ENCODE measurements at regions not wholly inside any gene's neighbourhood (a gene's known extent, or its start where the extent isn't known, plus 50 kb on each side); places are given as distances from the start of the nearest gene placed in this dataset.

GRCh38 chr12:126139355-126139754 lies 1074.1 kb downstream of the AACS start:
- no peak for DNase-seq

GRCh38 chr12:126144603-126145002 lies 1079.4 kb downstream of the AACS start:
- no peak for DNase-seq

DNA sequence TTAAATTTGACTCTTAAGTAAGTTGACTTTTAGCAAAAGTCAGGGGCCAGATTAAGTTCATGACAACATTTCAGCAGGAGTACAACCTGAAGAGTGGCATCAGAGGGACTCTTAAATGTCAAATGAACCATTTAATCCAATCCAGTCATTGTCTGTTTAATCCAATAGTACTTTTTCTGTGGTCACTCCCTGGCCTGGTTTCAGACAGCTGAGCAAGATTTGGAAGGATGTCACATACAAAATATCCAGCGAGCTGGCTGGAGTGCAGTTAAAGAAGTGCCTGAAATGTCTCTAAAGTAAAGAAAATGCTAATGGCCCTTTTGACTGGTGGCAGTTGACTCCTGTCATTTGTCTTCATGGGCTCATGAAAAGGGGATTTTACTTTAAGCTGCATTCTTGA lies 1082.1 kb downstream of the AACS start:
- DNase-seq, result no peak

- DNase-seq, result no peak
Observed at GRCh38 chr12:126156806-126157574, 1091.8 kb downstream of the AACS start.

DNA sequence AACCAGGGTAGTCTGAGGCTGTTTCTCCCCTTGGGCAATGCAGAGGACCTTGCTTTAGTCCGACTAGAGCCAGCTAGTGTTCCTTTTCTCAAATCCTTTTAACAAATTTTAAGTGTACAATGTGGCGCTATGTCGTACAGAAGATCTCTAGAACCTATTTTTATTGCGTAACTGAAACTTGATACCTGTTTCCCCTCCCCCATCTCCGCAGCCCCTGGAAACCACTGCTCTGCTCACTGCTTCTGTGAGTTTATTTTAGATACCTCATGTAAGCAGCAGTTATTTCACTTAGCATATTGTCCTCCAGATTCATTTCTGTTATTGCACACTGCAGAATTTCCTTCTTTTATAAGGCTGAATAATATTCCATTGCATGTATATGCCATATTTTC lies 1092.3 kb downstream of the AACS start:
- no peak for DNase-seq

GRCh38 chr12:126159139-126159538 lies 1093.9 kb downstream of the AACS start:
- no peak for DNase-seq

- no peak for DNase-seq
Observed at GRCh38 chr12:126160912-126161311, 1095.7 kb downstream of the AACS start.

DNA sequence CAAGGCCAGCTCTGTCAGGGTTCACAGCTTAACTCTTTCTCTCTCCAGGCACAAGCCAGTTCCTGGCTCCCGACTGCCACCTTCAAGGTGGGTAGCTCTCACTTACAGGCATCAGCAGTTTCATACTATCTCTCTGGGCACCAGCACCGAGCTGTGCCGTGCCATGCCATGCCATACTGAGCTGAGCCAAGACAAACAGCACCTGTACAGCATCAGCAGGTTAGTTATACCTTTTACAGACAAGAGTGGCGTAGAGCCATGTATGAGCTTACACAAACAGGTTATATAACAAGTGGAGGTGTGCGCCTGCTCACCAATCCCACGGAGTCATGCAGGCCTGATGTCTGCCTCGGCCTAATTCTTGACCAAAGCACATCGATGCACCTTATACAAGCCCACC lies 1098.7 kb downstream of the AACS start:
- no peak for DNase-seq

DNA sequence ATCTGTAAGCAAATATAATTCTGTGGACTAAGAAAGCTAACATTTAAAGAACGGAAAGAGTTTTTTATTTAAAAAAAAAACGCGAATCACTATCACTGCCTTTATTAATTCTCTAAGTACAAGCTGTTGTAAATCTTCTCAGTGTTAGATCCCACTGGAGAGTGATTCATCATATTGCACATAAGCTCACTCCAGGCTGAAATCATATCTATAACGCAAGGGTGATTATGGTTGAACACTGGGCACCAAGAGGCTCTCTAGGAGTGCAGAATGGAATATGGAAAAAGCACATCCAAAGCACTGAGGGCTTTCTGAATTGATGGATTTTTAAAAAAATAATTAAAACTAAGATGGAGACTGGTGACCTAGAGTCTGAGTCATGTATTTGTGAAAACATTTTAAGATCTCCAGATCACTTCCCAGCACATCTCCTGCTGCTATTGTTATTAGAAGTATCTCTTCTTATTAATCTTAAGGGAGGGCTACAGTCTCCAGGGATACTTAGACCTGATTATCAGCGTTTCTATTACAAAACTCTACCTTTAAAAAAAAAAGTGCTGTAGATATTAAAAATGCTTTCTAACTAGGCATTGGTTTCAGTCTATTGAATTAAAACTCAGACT lies 1106.8 kb downstream of the AACS start:
- no peak for DNase-seq

- no peak for DNase-seq
Observed at GRCh38 chr12:126182619-126183236, 1117.5 kb downstream of the AACS start.

DNA sequence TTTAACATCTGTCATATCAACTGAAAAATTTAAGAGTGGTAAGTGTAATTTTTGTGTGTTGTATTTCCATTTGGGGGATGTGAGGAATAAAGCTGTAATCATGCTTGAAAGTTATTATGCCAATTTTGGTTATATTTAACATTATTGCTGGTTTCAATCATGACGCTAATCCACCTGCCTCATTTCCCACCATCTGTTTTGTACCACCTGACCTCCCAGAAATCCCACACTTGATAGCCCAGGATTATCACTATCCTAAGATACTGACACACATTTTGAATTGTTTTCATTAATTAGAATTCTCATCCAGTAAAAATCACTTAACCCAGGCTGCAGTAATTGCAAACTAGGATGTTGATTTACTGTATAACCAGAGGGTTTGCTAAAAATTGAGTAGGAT lies 1119.8 kb downstream of the AACS start:
- no peak for DNase-seq

DNA sequence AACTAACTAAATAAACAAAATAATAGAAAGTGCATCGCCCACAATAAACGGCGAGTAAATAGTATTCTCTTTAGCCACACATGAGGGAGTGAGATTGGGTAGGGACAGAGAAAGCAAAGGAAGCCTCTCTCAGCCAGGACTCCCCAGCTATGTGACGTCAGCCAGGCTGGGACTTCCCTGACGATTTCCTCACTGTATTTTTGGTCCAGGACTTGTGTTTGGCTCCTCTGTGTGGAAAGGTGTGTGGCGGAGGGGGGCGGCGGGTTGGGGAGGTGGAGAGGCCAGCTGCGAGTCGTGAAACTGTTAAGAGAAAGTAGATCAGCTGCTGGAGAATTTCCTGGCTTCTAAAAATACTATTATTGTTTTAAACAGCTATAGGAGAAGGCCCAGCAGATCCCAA lies 1124.6 kb downstream of the AACS start:
- no peak for DNase-seq

- DNase-seq, result no peak
Observed at GRCh38 chr12:126191031-126191891, 1126.0 kb downstream of the AACS start.

DNA sequence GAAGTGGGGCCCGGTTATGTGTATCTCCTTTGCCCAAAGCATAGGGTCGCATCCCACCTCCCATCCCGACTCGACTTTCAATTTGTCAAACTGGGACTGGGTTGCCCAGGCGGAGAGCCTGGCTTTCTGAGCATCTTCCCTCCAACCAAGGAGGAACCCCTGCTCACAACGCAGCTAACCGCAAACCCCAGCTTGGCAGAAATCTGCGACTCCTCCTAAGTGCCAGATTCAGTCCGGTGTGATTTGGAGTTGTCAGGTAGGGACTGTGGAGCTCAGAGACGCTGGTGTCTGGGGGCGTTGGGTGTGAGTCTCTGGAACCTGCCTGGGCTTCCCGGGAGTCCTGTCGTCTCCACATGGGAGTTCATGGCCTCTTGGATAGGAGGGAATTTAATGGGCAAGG lies 1126.7 kb downstream of the AACS start:
- DNase-seq, result no peak

- no peak for DNase-seq
Observed at GRCh38 chr12:126193190-126193589, 1128.0 kb downstream of the AACS start.

DNA sequence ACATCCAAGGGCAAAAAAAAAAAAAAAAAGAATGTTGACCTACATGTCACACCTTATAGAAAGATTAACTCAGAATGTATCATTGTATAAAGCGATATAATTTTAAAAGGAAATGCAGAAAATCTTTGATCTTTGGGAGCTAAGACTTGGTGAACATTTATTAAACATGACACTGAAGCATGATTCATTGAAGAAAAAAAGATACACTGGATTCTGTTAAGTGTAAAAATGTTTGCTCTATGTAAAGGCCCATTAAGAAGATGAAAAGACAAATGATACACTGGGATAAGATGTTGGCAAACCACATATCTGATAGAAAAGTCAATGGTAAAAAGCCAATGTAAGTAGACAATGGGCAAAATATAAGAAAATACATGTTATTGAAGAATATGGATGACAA lies 1131.0 kb downstream of the AACS start:
- DNase-seq, result no peak

DNA sequence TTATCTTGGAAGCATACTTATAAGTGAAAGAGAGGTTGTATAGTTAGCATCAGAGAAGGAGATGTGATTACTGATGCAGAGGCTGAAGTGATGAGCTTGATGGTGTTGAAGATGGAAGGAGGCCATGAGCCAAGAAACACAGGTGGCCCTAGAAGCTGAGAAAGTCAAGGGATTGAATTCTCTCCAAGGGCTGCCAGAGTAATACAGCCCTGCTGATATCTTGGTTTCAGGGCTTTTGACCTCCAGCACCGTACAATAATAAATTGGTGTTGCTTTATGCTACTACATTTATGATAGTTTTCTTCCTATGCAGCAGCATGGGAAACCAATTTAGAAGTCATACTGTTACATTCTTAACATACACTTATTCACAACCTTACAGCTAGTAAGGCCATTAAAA lies 1133.3 kb downstream of the AACS start:
- DNase-seq, result no peak

GRCh38 chr12:126198966-126199692 lies 1133.9 kb downstream of the AACS start:
- no peak for DNase-seq

DNA sequence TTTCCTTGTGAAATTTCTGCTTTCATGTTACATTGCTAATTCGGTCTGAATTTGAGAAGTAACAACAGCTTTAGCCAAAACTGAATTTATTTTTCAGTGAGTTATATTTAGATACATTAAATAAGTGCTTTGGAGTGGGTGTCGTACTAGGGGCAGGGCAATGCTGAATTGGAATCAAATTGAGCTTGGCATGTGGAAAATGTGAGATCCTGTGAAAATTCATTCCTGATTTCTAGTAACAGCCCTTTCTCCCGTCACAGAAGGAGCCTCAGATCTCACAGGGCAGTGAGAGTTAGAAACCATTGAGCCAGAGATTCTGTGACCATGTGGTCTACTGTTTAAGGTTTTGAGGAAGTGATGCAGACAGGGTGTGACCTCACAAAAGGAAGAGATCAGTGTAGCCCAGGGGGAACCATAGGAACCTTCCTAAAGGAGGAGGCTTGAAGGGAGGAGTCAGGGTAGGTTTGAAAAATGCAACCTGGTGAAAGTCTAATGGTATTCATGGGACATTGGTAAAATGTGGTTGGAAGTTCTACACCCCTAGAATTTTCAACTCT lies 1136.8 kb downstream of the AACS start:
- no peak for DNase-seq

GRCh38 chr12:126204326-126204725 lies 1139.1 kb downstream of the AACS start:
- no peak for DNase-seq

- DNase-seq, result no peak
Observed at GRCh38 chr12:126210026-126210425, 1144.8 kb downstream of the AACS start.

DNA sequence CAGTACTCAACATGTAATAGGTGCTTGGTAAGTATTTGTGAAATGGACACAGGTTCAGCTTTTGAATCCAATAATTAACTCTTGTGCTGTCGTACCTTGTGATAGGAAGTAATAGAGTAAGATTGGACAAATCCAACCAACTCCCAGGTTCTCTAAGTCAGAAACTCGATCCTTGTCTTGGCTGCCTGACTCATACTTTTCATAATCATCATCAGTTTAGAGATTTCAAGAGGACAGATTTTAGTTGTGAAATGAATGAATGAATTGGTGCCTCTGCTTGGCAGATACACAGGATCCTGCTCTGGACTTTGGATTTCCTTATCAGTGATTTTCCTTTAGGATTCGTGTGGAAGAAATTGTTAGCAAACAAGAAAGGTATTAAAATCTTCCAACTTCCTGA lies 1145.2 kb downstream of the AACS start:
- no peak for DNase-seq

Measured in activated CD4-positive, alpha-beta T cell treated with anti-CD3 and anti-CD28 coated beads for 48 hours (primary cell).